ENCODE measurements at regions not wholly inside any gene's neighbourhood (a gene's known extent, or its start where the extent isn't known, plus 50 kb on each side); places are given as distances from the start of the nearest gene placed in this dataset.

- TF ChIP-seq RAD21 (IDR thresholded peaks at IDR 0.05; ENCODE audit: low read length) = no peak
- TF ChIP-seq GABPA (IDR thresholded peaks at IDR 0.05; ENCODE audit: low read depth) = no peak
- TF ChIP-seq TCF12 (IDR thresholded peaks at IDR 0.05) = no peak
- no peak for TF ChIP-seq CTCF (IDR thresholded peaks at IDR 0.05)
These were observed 50.7 kb upstream of the ACSF3 start for GRCh38 chr16:89042711-89043551.
